ENCODE measurements at regions not wholly inside any gene's neighbourhood (a gene's known extent, or its start where the extent isn't known, plus 50 kb on each side); places are given as distances from the start of the nearest gene placed in this dataset.

DNA sequence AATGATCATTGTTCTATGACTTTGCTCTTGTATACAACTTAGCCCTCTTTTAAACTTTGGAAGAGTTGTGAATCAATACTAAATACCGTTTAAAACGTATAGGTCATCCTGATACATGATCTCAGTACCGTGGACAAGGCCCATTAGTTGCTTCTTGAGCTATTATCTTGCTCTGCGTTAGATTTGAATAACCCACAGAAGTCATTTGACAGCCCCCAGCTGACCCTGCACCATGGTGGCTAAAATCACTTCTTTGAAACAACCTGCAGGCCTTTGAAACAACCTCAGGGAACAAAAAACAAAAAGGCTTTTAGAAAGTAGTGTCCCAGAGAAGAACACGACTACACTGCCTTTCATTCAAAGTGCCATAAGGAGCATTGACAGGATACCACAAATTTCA, 473.0 kb upstream of the ADGRL2 start:
- no peak for DNase-seq (ENCODE audit: low read depth)

GRCh38 chr1:81327103-81327710, 473.5 kb upstream of the ADGRL2 start:
- no peak overlapping the region for H3K4me3 ChIP-seq (ENCODE audit: low read depth, low read length)
- no peak for DNase-seq (ENCODE audit: low read depth)

More for the DNA sequence above, 473.0 kb upstream of the ADGRL2 start:
- H3K4me3 ChIP-seq (ENCODE audit: low read depth, low read length) = no peak overlapping the region

GRCh38 chr1:81326212-81326611, 474.5 kb upstream of the ADGRL2 start:
- DNase-seq (ENCODE audit: low read depth) = no peak
- H3K4me3 ChIP-seq (ENCODE audit: low read depth, low read length) = no peak overlapping the region

DNA sequence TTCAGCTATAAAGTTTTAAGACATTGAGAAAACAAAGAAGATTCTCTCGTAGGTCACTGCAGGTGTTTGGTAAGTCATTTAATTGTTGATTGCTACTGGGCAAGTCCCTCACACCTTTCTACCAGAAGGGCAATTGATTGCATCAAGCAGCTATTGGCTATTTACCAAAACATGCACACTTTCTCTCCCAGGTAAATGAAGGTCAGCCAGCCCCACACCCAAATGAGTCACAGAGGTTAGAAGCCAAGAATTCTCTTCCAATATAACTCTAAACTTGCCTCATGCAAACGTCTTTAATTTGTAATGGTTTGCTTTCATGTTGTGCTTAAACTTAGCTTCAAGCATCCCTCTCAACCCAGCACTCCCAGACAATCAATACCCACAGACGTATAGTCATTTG, 475.3 kb upstream of the ADGRL2 start:
- no peak overlapping the region for H3K4me3 ChIP-seq (ENCODE audit: low read depth, low read length)
- no peak for DNase-seq (ENCODE audit: low read depth)

DNA sequence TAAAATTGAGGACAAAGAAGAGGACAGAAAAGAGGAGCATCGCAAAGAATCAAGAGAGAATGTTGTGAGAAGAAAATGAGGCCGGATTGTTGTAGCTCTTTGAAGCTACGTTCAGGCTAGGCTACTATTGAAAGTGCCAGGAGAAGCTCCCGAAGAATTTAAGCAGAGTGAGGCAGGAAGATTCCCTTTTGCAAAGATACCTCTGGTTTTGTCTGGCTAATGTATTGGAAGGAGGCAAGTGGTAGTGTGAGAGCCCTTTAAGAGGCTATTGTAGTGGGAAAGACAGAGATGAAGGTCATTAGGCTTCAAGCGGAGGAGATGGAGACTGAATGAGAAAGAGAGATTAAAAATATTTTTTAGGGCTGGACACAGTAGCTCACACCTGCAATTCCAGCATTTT, 476.9 kb upstream of the ADGRL2 start:
- no peak for DNase-seq (ENCODE audit: low read depth)
- H3K4me3 ChIP-seq (ENCODE audit: low read depth, low read length) = no peak overlapping the region

DNA sequence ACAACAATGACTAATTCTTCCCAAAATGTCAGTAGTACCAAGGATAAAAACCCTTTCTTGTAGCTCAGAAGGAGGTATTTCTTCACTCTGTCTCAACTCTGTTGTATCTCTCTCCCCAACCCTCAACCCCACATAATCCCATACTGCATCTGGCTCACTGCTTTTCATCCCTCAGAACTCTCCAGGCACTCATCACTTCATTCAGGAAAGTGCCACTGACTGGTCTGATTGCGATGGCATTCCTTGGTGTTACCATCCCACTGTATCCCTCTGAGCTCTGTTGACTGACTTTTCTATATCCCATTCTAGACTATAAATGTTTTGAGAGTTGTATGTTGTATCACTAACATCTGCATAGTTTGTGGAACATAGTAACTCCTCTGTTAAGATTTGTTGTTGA, 483.5 kb upstream of the ADGRL2 start:
- H3K4me3 ChIP-seq (ENCODE audit: low read depth, low read length) = no peak overlapping the region
- no peak for DNase-seq (ENCODE audit: low read depth)

DNA sequence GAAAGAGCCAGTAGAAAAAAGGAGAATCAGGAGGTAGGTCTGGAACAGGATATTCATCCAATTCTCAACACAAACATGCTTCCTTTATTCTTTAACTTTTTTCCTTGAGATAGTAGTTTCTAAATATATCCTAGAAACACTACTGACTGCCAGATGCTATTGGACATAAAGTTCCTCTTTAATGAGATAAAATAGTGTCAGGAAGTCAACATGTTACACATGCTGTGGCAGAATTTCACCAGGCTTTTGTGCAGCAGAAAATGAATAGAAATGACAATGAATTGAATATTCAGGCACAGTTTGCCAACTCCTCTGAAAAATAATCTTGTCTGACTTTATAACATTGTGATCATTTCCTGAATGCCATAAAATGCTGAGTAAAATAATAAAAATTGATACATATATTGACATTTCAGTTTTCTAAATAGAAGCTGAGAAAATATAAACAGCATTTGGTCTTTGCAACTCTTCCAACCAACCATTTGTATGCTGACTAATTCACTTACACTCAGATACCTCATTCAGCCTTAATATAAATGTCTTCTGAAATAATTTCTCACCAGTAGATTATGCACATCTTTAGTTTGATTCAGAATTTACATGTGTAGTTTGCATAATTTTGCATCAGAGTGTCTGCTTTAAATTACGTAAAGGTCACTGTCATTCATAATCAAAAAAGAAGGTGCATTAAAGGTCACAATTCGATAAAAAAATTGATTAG, 486.1 kb upstream of the ADGRL2 start:
- no peak for DNase-seq (ENCODE audit: low read depth)
- no peak overlapping the region for H3K4me3 ChIP-seq (ENCODE audit: low read depth, low read length)

DNA sequence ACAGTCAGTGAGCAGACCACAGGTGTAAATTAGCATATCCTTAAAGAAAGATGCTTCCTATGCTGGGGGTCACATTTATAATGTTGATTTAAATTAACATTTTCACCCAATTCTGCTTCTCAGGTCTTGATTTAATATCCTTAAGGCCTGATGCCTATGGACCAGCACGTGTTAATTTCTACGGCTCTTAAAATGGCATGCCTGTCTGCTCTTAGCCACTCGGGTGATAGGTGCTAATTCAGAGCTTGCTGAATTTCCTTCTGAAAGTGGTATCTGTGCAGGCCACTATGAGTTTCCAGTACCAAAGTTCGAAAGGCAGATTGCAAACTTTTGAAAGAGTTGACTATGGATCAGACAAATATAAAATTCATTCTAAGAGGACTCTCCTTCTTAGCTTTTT, 487.4 kb upstream of the ADGRL2 start:
- no peak overlapping the region for H3K4me3 ChIP-seq (ENCODE audit: low read depth, low read length)
- no peak for DNase-seq (ENCODE audit: low read depth)

- no peak for DNase-seq (ENCODE audit: low read depth)
- H3K4me3 ChIP-seq (ENCODE audit: low read depth, low read length) = no peak overlapping the region
Measured at GRCh38 chr1:81312272-81312754, 488.4 kb upstream of the ADGRL2 start.

DNA sequence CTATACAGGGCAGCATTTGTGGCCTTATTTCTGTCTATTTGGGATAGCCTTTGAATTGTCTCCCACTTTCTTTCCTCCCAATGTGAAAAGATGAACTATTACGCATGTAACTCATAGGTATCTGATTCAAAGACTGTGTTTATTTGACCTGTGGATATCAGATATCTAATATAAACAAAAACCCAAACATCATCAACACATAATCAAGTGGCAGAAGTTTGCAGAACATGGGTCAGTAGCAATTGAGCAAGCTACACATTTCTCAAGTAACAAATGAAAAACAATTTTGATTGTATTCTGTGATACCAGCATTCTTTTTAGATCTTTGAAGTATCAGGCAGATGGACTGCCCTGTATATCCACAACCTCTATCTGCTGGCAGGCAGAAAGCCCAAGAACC, 490.5 kb upstream of the ADGRL2 start:
- no peak for DNase-seq (ENCODE audit: low read depth)
- H3K4me3 ChIP-seq (ENCODE audit: low read depth, low read length) = no peak overlapping the region

GRCh38 chr1:81308191-81308590, 492.5 kb upstream of the ADGRL2 start:
- no peak for DNase-seq (ENCODE audit: low read depth)

GRCh38 chr1:81307786-81308185, 492.9 kb upstream of the ADGRL2 start:
- H3K4me3 ChIP-seq (ENCODE audit: low read depth, low read length) = no peak overlapping the region
- DNase-seq (ENCODE audit: low read depth) = no peak

More at GRCh38 chr1:81308191-81308590, 492.5 kb upstream of the ADGRL2 start:
- no peak overlapping the region for H3K4me3 ChIP-seq (ENCODE audit: low read depth, low read length)

GRCh38 chr1:81305997-81306452, 494.7 kb upstream of the ADGRL2 start:
- DNase-seq (ENCODE audit: low read depth) = peak; percentile 33

GRCh38 chr1:81304187-81304586, 496.5 kb upstream of the ADGRL2 start:
- H3K4me3 ChIP-seq (ENCODE audit: low read depth, low read length) = no peak overlapping the region
- peak; percentile 37 for DNase-seq (ENCODE audit: low read depth)

More at GRCh38 chr1:81305997-81306452, 494.7 kb upstream of the ADGRL2 start:
- peak overlapping the region; percentile 51 for H3K4me3 ChIP-seq (ENCODE audit: low read depth, low read length)

GRCh38 chr1:81299892-81300291, 500.8 kb upstream of the ADGRL2 start:
- no peak for DNase-seq (ENCODE audit: low read depth)
- no peak overlapping the region for H3K4me3 ChIP-seq (ENCODE audit: low read depth, low read length)

DNA sequence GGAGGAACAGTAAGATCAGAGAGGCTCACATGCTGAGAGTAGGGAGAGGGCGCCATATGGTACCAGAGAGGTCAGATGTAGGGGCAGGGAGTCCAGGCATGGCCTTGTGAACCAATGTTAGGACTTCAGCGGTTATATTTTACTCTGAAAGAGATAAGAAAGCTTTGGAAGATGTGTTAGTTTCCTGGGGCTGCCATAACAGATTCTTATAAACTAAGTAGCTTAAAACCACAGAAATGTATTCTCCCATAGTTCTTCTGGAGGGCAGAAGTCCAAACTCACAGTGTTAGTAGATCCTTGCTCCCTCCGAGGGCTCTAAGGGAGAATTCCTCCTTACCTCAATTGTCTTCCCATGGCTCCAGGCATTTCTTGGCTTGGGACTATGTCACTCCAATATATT, 502.5 kb upstream of the ADGRL2 start:
- no peak overlapping the region for H3K4me3 ChIP-seq (ENCODE audit: low read depth, low read length)
- no peak for DNase-seq (ENCODE audit: low read depth)

GRCh38 chr1:81296601-81297000, 504.1 kb upstream of the ADGRL2 start:
- DNase-seq (ENCODE audit: low read depth) = no peak
- no peak overlapping the region for H3K4me3 ChIP-seq (ENCODE audit: low read depth, low read length)

DNA sequence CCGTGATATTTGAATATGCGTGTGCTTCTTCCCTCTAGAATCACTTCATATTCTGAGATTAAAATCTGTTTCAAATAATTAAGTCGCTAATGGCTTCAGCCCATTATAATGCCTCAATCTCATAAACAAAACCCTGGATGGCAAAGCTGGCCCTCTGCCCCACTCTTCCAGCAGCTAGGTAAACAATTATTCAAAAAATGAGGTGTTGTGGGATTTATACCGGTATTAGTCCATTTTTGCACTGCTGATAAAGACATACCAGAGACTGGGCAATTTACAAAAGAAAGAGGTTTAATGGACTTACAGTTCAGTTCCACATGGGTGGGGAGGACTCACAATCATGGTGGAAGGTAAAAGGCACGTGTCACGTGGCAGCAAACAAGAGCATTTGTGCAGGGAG, 510.4 kb upstream of the ADGRL2 start:
- DNase-seq (ENCODE audit: low read depth) = no peak
- no peak overlapping the region for H3K4me3 ChIP-seq (ENCODE audit: low read depth, low read length)

- no peak for DNase-seq (ENCODE audit: low read depth)
- H3K4me3 ChIP-seq (ENCODE audit: low read depth, low read length) = no peak overlapping the region
Measured at GRCh38 chr1:81288689-81289088, 512.0 kb upstream of the ADGRL2 start.

DNA sequence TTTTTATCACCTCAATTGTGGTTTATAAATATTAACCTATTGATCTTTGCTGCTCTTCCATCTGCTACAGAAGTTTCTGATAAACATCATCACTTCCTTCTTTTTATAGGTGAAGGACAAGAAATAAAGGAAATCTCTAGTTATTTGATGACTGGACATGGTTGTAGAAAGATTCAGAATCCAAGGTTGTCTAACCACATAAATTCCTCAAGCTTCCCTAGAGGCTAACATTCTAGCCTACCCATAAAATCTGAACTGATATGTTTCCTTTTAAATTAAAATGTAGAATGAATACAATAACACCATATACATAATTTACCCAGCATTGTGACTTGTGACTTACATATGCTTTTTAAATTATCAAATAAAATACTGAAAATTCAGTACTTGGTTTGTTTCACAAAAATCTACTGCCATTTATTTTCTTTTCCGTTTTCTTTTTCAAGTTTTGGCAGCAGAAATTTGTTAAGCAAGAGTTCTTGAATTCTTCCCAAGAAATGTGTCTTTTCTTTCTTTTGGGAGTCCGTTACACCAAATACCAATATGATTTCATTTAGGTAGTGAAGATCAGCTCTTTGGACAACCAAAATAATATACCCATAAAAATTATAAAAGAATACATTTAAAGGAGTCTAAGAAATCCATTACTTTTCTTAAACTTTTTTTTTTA, 513.2 kb upstream of the ADGRL2 start:
- H3K4me3 ChIP-seq (ENCODE audit: low read depth, low read length) = no peak overlapping the region
- DNase-seq (ENCODE audit: low read depth) = no peak

Data from skeletal muscle cell (primary cell).